GM18505 (cell line): ENCODE measurements at regions not wholly inside any gene's neighbourhood (a gene's known extent, or its start where the extent isn't known, plus 50 kb on each side); places are given as distances from the start of the nearest gene placed in this dataset.

Experiments
- ATAC-seq: cut with Tn5 transposase; IDR thresholded peaks from one replicate; pipeline ENCODE4 v1.9.1; 2021; ENCODE audit not compliant: unreplicated experiment
- POLR2A ChIP-seq: IDR thresholded peaks from 4 replicates; pipeline ENCODE4 v1.6.1; 2011; ENCODE audit warnings: borderline replicate concordance; ENCODE audit not compliant: insufficient read depth, insufficient read length; ENCODE audit errors: extremely low read depth

DNA sequence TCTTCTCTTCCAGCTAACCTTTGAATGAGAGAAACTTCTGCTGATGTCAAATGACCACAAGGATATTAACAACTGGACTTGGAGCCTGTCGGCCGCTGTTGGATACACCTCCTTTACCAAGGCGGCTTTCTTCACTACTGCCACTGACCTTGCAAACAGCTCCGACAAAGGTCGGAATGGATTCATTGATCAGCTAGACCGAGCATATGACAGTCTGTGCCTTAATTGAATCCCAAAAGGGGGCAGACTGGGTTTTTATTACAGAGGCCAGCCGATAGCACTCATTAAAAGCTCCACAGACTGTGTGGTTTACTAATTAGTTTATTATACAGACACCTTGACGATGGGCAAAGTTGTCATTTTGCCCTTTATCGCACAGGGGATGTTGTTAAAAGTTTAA lies 394.5 kb downstream of the RERGL start:
- no peak for TF ChIP-seq POLR2A
- ATAC-seq, result no peak

- no peak for ATAC-seq
- no peak for TF ChIP-seq POLR2A
Measured at GRCh38 chr12:17691369-17691768, 398.6 kb downstream of the RERGL start.

DNA sequence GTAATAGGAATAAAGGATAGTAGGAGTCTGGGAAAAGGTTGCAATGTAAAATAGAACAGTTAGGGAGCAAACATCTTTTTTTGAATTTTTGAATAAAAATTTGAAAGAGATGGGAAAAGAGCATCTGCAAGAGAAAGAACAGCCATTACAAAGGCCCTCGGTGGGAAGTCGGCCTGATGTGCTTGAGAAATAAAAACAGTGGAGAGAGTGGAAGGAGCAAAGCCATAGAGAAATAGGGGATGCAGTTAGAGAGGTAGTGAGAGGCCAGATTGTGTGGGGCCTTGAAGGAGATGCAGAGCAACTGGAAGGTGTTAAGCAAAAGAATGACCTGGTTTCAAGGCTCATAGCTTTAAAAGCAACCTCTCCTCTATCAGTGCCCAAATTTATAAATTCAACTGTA lies 409.8 kb downstream of the RERGL start:
- no peak for TF ChIP-seq POLR2A
- no peak for ATAC-seq

- TF ChIP-seq POLR2A, result no peak
- ATAC-seq, result no peak
Measured at GRCh38 chr12:17666641-17667324, 423.2 kb downstream of the RERGL start.

DNA sequence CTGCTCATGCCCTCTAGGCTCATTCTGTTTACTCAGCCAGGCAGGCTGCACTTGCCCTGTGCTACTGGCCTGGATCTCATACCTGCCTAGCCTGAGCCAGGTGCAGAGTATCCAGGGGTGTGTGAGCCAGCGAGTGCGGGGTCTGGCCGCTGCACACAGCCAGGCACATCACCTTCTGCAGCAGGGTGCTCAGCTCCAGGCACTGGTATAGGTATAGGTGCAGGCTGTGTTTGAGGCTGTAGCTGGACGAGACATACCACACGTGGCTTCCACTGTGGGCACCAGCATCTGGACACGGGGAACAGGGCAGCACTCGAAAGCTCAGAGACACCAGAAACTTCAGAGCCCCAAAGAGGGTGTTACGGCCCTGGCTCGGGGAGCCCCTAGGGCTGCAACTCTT lies 424.2 kb downstream of the RERGL start:
- ATAC-seq, result no peak
- no peak for TF ChIP-seq POLR2A

GRCh38 chr12:17661250-17661649 lies 428.7 kb downstream of the RERGL start:
- no peak for TF ChIP-seq POLR2A
- ATAC-seq, result no peak

DNA sequence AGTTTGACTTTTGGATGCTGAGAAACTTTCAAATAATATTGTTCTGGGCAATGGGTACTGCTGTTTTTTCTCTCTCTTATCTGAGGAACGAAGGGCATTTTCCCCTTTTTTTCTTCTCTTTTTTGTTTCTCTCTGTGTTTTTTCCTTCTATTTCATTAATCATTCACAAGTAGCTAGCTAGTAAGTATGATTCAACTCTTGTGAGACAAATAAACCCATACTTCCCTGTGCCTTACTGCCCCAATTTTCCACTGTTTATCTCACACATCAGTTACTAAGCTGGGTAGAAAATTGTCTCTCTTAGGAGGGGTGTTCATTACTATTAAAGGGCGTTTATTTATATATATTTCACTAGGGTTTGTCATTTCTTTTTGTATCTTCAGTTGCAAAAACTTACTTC lies 437.6 kb downstream of the RERGL start:
- TF ChIP-seq POLR2A, result no peak
- no peak for ATAC-seq

GRCh38 chr12:17642340-17642650 lies 447.7 kb downstream of the RERGL start:
- TF ChIP-seq POLR2A, result no peak

GRCh38 chr12:17640615-17641014 lies 449.4 kb downstream of the RERGL start:
- TF ChIP-seq POLR2A, result no peak
- ATAC-seq, result no peak

More at GRCh38 chr12:17642340-17642650, 447.7 kb downstream of the RERGL start:
- no peak for ATAC-seq

DNA sequence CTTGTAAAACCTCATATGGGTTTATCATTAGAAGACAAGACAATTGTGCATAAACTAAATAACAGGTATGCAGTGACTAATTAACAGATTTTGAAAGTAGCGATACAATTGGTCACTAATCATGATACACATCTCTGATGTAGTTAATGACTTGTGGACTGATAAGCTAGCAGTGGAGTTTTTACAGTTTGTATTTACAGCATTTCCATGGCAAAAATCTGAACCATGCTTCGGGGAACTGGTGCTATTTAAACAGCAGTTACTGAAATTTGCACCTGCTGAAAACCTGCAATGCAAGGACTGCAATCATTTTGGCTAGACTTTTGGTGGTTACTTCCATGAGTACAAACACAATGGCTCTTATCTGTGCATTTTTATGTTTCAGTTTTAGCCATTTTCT lies 471.2 kb downstream of the RERGL start:
- ATAC-seq, result no peak
- no peak for TF ChIP-seq POLR2A

DNA sequence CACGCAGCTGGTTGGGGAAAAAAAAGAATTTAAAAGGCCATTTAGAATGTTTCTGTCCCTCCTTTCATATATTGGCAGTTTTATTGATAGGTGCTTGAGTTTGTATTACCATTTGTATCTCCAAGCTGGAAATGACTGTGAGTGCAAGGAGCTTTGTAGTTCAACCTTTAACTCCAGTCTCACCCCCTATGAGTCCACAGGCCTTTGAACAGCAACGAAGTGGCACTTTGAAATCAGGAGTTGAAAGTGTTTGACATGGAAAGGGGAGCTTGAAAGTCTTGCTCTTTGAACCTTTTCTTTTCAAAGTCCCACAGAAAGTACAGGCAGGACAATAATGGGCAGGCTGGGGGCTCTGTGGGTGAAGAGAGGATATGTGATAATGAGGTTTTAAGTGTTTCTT lies 480.3 kb downstream of the RERGL start:
- no peak for TF ChIP-seq POLR2A
- no peak for ATAC-seq

DNA sequence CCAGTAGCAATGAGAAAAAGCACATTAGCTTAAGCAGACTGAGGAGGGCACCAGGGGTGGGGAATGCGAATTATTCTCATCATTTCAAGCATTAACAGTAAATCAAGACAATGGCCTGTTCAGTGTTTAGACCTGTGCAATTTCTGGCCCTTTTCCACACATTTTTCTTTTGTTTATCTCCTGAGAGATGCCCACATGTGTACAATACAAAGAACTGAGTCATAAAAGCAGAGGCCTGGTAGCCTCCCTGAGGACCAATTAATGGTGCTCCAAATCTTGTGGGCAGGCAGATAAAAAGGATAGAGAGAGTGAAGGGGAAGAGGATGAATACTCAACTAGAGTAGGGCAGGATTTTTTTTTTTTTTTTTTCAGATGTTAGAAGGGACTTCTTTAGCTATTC lies 480.8 kb downstream of the RERGL start:
- no peak for TF ChIP-seq POLR2A
- ATAC-seq, result no peak

- TF ChIP-seq POLR2A, result no peak
- no peak for ATAC-seq
Measured at GRCh38 chr12:17595111-17595510, 494.9 kb downstream of the RERGL start.

DNA sequence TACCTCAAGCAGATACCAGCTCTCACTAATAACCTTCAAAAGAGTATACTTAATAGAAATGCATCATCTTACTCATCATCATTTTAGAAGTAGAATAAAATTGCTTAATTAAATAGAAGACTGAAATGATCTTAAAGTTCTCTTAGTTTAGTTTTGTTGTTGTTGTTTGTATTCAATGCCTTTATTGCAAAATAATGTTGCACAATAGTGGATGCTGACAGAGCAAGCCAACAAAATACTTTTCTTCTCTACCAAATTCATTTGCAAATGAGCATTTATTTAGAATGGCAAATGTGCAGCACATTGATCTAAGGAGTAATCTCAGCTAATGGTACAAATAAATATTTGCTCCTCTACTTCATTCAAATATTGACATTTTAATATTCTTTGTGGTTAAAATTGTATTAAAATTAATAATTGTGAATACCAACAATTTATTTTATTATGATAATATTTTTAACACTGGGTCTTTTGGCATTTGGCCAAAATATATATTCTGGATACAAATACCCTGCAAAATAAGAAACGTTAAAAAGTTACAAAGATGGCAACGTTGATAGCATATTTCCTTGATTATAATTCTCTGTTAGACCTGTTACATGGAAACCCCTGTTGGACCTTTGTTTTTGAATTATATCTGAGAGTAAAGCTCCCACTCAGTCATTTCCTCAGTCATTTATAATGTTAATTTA lies 496.1 kb downstream of the RERGL start:
- no peak for ATAC-seq
- no peak for TF ChIP-seq POLR2A
